NOMO-1 (cell line): ENCODE measurements at regions not wholly inside any gene's neighbourhood (a gene's known extent, or its start where the extent isn't known, plus 50 kb on each side); places are given as distances from the start of the nearest gene placed in this dataset.
"Not testable (repeated sequence)": the region's sequence is repeated elsewhere in the genome, so short reads cannot be mapped to it uniquely, and the experiment has no call there.

Source experiments
- DNase-seq, 2 experiments: peaks; one replicate each; lab custom pipeline; 2025; ENCODE audit not compliant: unreplicated experiment in 2 of 2; lab: John Stamatoyannopoulos, UW

- no peak for DNase-seq
These were observed 162.8 kb upstream of the RSPO3 start for GRCh38 chr6:126955621-126956020.

DNA sequence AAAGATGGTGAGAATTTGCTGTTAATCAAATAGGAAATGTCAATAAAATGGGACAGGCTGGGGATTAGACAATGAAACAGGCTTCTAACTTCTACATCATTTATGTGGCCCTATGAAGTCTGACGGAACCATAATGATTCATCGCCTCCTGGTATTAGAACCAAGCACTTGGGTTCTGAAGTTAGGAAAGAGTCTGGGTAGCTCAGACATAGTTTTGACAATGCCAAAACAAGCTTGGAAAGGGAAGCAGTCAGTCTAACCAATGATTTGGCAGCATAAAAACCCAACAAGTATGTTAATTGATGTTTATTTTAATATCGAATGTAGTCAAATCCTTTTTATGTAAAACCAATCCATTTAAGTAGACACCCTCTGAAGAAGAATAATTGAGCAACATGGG is 160.8 kb upstream of the RSPO3 start:
- DNase-seq = no peak

GRCh38 chr6:126959765-126960164 is 158.7 kb upstream of the RSPO3 start:
- DNase-seq = no peak

GRCh38 chr6:126963077-126963809 is 155.2 kb upstream of the RSPO3 start:
- no peak for DNase-seq

DNA sequence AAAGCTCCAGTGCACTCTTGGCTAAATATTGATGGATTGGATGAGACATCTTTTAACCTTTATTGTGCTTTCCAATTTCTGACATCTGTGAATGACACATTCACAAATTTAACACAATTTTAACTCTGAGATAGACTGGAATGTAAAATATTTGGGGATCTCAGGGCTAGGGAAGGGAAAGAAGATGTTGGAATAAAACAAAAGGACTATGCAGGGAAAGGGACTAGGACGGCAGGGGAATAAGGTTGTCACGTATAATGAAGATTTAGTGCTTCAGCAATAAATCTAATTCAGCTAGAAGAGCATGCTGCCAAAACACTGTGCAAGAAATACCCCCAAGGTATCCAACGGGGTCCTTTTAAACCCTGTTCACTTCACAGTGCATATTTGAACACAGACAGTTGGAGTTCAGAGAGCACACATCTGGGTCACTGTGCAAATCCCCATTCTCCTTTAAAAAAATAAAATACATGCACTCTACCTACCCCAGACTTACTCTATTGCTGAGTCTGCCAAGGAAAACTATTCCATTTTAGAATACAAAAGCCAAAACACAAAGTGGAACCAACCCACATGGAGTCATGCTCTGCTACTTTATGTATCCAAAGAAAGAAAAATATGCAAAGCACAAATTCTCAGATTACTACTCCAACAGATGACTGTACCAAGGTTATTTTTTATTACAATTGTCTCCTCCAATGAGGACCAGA is 151.0 kb upstream of the RSPO3 start:
- no peak for DNase-seq

- DNase-seq = no peak
These were observed 142.1 kb upstream of the RSPO3 start for GRCh38 chr6:126976253-126976797.

DNA sequence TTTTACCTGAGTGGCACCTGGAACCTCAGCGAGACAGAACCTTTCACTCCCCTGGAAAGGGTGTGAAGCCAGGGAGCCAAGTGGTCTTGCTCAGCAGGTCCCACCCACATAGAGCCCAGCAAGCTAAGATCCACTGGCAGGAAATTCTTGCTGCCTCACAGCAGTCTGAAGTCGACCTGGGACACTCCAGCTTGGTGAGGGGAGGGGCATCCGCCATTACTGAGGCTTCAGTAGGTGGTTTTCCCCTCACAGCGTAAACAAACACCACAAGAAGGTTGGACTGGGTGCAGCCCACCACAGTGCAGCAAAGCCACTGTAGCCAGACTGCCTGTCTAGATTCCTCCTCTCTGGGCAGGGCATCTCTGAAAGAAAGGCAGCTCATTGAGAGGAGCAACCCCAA is 134.7 kb upstream of the RSPO3 start:
- DNase-seq = no peak

DNA sequence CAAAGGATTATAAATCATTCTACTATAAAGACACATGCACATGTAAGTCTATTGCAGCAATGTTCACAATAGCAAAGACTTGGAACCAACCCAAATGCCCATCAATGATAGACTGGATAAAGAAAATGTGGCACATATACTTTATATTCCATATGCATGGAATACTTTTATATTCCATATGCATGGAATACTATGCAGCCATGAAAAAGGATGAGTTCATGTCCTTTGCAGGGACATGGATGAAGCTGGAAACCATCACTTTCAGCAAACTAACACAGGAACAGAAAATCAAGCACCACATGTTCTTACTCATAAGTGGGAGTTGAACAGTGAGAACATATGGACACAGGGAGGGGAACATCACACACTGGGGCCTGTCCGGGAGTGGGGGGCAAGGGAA is 130.3 kb upstream of the RSPO3 start:
- not testable (repeated sequence) for DNase-seq

- DNase-seq = no peak
These were observed 117.8 kb upstream of the RSPO3 start for GRCh38 chr6:127000631-127001030.

DNA sequence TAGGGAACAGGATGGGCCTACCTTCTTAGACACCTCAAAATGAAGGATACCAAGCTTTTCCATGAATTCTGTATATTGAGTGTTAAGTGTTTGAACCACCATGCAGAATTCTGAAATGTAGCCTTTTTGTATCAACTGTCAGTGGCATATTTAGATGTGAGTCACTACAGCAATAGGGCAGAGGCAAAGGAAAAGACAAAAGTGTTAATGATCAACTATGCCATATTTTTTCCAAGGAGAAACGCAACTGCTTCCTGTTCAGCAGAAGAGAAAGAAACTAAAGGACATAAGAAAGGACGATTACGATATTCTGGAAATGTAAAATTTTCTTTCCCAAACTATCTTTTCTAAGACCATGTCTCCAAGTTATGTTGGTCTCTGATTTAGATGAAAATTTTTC is 104.6 kb upstream of the RSPO3 start:
- no peak for DNase-seq

GRCh38 chr6:127015858-127016257 is 102.6 kb upstream of the RSPO3 start:
- no peak for DNase-seq

- DNase-seq = no peak
These were observed 98.6 kb upstream of the RSPO3 start for GRCh38 chr6:127019828-127020227.

DNA sequence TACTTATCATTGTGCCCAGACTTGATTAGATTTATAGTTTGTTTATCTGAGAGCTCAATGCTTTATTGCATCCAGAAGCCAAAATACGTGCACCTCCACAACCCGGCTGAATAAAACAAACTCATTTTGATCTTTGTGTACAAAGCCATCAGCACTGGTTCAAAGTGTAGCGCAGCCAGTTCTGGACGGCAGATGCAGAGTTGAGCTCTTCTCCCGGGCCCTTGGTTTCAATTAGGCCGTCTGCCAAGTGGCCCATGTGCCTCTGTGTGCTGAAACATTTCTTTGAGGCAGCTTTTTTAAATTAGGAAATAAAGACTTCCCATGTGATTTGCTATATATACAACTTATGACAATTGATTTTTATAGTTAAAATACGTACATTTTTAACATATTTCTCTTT is 96.2 kb upstream of the RSPO3 start:
- DNase-seq = no peak

DNA sequence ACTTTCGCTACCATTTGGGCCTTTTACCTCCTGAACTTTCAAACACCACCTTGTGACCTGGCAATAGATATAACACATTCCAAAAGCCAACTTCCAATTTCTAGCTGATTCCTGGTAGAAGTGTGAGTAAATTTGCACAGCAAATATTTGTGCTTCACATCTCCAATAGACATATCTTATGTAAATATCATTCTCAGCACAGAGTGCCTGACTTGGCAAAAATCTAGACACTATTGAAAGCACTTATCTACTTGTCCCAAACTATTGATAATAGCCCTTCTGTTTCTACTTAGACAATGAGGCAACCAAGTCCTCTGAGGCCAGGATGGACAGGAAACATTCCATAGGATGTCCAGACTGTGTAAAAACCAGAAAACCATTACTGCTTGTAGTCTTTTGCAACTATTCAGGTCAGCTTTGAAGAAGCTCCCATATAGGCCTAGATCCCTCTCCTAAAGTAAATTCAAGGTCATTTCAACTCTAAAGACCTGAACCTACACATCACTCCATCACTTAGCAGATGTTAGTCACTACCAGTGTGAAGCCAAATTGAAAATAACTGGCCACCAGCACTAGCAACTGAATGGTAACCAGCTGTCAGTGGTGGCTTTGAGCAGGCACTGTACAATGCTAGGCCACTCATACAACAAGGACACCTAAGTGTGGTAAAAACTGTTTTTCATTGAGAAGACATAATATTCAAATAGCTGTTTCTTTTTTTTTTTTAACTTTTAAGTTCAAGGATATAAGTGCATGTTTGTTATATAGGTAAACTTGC is 95.3 kb upstream of the RSPO3 start:
- no peak for DNase-seq

GRCh38 chr6:127026247-127026646 is 92.2 kb upstream of the RSPO3 start:
- DNase-seq = no peak

DNA sequence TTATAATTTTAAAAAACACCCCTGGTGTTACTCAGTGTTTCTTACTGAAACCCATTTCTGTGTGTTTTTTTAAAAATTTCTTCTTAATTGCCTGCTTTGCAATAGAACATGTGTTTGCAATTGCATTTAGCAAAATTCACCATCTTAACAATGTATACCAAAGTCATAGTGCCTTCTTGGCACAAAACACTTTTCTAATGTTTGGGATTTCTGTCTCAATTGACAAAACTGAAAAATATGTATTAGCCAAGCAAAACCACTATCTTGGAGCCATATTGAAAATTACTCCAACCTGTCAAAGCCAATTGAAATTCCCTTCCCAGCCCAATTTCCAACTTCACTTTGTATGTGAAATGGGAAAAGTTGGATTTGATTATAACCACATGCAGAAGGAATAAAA is 88.4 kb upstream of the RSPO3 start:
- no peak for DNase-seq

GRCh38 chr6:127030836-127031235 is 87.6 kb upstream of the RSPO3 start:
- no peak for DNase-seq

DNA sequence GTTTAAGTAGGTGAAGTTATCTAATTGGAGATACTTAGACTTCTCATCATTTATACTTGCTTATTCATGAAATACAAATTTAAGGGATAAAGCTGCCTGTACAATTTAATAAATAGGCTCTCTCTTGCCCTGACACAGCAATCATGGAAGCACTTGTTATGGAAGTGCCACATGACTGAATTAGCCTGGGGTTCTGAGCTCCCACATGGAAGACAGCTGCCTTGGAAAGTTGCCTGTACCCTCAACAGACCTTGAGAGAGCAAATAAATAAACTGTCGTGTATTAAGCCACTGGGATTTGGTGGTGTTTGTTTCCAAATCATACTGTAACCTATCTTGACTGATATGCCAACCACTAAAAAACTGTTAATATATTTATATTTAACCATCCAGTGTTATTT is 87.0 kb upstream of the RSPO3 start:
- no peak for DNase-seq

DNA sequence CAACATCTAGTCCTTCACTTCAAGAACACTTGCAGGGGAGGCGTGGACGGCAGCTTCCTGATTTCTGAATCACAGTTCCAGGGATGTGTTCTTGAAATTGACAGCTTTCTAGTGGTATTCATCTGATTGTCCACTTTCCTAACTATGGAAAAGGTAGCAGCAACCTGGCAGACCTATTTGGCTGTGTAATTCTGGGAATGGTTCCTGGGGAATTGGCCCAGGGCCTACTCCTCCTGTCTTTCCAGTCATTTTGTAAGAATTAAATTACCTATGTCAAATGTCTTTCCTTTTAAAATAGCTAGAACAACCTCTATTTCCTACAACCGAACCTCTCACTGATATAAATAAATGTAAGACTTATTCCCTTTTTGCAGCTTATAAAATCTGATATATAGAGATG is 85.5 kb upstream of the RSPO3 start:
- DNase-seq = no peak

- DNase-seq = no peak
These were observed 66.8 kb upstream of the RSPO3 start for GRCh38 chr6:127051571-127052260.
